ENCODE measurements at regions not wholly inside any gene's neighbourhood (a gene's known extent, or its start where the extent isn't known, plus 50 kb on each side); places are given as distances from the start of the nearest gene placed in this dataset.
"Not testable (repeated sequence)": the region's sequence is repeated elsewhere in the genome, so short reads cannot be mapped to it uniquely, and the experiment has no call there.

DNA sequence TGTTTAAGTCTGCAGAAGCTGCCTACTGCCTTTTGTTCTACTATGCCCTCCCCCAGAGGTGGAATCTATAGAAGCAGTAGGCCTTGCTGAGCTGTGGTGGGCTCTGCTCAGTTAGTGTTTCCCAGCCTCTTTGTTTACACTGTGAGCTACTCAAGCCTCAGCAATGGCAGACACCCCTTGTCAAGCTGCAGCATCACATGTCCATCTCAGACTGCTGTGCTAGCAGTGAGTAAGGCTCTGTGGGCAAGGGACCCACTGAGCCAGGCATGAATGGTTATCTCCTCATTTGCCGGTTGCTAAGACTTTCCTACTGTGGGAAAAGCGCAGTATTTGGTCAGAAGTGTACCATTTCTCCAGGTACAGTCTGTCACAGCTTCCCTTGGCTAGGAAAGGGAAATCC lies 167.4 kb upstream of the IGFBP3 start:
- DNase-seq, result not testable (repeated sequence)

DNA sequence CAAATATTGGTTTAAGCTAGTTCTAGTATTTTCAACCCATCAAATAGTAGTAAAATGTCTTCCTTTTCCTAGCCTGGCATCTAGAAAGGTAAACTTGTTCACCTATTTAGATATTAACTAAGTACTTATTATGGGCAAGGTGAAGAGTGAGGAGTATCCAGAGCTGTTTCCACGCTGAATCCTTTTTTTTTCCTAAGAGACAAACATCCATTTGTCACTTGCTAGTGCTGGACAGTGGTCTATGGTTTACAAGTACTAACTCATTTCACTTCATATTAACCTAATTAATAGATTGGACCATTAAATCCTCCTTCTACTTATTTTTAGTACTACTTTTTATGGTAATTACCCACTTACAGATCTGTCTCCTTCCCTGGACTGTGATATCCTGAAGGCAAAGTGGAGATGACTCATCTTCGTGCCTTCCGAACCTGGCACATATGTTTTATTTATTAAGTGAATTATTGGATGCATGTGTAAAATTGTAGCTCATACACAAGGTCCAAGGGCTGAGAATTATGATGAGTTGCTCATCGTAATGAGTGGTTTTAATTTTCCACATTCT lies 159.6 kb upstream of the IGFBP3 start:
- DNase-seq, result no peak

GRCh38 chr7:46079421-46079820 lies 158.3 kb upstream of the IGFBP3 start:
- DNase-seq, result no peak

GRCh38 chr7:46076527-46076926 lies 155.5 kb upstream of the IGFBP3 start:
- DNase-seq, result no peak

DNA sequence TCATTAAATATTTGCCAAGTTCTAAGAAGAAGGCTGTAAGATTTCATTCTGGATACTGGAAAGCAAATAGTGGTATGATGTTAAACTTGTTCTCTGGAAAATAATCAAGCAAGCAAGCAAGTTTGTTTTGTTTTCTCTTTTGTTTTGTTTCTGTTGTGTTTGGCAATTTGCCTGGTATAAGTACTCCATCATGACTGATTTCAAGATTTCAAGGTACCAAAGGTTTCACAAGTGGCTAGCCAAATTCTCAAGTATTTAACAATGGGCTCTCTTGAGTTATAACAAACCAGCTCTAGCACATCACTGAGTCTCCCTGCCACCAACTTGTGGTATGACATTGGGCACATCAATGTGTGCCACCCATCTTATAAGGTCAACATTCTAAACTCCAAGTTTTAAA lies 151.7 kb upstream of the IGFBP3 start:
- DNase-seq, result no peak

- no peak for DNase-seq
Measured at GRCh38 chr7:46071601-46072000, 150.5 kb upstream of the IGFBP3 start.

- no peak for DNase-seq
Measured at GRCh38 chr7:46071076-46071475, 150.0 kb upstream of the IGFBP3 start.

GRCh38 chr7:46068159-46068558 lies 147.1 kb upstream of the IGFBP3 start:
- DNase-seq, result no peak

DNA sequence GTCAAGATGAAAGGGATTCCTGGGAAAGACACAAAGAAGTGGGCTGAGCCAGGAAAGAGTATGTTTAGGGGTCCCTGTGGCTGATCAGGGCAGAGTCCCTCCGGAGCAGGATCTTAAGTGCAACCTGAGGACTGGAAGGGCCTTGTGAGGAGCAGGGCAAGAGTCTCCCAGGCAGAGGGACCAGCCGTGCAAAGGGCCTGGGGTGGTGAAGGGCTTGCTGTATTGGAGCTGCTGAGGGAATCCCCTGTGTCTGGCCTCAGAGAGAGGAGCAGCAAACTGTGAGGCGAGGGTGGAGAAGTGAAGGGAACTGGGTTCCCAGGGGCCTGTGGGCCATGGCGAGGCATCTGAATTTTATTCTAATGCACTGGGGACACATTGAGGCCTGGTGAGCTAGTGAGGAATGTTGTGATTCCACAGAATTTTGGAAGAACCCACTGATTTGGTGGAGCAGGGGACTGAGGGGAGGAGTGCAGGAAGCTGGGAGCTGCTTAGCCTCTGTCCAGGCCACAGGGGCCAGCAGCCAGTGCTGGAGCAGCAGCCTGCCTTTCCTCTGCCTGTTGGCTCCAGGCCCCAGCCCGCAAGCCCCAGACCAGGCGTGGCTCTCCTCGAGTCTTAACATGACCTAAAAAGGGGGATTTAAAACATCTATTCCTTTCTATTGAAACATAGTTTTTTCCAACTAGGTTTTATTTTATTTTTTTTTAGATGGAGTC lies 138.4 kb upstream of the IGFBP3 start:
- DNase-seq, result no peak

- no peak for DNase-seq
Measured at GRCh38 chr7:46058086-46058823, 137.2 kb upstream of the IGFBP3 start.

DNA sequence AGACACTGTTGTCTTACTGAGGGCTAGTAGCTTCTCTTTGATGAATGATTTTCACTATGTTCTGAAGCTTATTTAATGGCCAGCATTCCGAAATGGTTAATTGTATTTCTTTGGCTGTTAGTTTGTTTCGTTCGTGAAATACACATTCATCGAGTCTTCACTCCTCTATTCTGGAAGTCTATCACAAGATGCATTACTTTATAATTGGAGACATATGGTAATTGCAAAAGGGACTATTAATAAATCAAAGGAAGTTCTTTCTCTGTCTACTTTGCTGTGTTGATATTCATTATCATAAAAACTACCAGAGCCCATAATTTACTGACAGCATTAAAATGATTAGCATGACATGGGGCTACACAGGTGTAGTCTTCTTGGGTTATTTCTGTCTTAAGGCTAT lies 133.8 kb upstream of the IGFBP3 start:
- no peak for DNase-seq

DNA sequence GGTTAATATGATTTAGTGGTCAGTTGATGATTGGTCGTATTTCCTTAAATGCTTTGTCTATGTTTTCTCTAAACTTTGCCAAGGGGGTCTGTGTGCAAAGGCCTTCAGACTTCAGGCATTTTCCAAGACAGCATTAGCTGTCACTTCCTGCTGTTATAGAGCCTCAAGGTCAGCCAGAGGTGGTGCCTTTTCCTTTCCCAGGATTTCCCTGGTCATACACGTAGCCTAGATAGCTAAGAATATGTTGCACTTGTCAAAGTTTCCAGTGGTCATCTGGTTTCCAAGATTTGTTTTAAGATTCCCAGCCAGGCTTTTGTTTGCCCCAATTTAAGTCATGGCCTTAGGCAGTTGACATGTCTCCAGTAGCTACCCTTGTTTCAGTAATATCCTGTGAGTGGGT lies 133.2 kb upstream of the IGFBP3 start:
- DNase-seq, result no peak

DNA sequence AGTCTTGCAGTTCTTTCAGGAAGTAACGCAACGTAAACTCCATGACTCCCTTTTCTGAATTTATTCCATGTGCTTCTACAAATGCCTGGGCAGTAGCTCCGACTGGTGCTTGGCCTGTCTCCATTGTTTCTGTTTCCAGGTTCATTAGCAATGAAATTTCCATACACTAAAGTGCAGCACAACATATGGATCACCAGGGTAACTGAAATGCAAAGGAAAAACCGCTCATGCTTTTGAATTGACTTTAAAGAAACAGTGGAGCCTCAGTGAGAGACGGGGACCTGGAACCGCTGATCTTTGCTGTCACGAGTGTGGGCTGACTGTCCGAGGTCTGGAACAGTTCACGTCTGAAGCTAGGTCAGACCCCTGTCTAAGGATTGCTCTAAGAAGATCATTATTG lies 126.5 kb upstream of the IGFBP3 start:
- no peak for DNase-seq

GRCh38 chr7:46043338-46043737 lies 122.3 kb upstream of the IGFBP3 start:
- DNase-seq, result not testable (repeated sequence)

DNA sequence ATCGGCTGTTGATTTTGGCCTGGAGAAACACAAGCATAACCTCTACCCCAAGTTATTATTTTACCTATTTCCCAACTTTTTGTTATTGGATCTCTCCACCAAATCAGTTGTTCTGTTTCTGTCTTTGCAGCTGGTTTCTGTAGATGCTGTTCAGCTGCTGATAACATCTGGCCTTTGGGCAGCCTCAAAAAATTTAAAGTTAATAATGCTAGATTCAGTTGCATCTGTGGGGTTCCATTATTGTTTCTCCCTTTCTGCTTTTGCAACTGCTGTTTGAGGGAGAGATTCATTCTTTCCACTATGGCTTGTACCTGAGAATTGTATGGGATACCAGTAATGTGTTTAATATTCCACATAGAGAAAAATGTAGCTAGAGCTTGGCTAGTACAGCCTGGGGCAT lies 118.7 kb upstream of the IGFBP3 start:
- not testable (repeated sequence) for DNase-seq

DNA sequence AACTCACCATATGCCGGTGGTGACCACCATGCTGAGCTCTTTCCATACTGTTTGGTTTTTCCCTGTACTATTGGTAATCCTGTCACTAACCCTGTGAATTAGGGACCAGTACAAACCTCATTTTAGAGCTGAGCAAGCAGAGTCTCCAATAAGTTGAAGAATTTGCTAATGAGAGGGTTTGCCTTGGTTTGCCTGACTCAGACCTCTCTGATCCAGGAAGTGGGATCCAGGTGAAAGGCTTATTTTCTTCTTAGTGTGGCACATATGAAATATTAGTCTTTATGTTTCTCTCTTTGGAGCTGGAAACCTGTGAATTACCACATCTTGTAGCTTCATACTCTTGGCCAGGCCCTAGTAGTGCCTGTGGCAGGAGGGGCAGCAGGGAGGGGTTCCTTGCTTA lies 114.1 kb upstream of the IGFBP3 start:
- no peak for DNase-seq

GRCh38 chr7:46034056-46034768 lies 113.1 kb upstream of the IGFBP3 start:
- no peak for DNase-seq

DNA sequence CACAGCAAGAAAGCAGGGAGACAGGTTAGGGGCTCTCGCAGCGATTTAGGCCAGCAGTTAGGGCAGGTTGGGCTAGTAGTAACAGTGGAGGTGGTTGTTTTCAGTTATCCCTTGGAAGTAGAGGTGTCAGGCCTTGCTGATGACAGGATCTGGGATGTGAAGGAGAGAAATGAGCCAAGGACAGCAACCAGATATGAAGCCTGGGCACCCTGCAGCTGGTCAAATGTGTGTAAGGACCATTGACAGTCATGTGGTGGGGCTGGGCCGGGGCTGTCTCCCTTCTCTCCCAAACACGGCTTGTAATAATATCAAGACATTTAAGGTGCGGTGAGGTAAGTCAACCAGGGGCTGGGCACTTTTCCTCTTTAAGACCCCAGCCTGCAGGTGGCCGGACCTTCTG lies 112.5 kb upstream of the IGFBP3 start:
- DNase-seq, result no peak

DNA sequence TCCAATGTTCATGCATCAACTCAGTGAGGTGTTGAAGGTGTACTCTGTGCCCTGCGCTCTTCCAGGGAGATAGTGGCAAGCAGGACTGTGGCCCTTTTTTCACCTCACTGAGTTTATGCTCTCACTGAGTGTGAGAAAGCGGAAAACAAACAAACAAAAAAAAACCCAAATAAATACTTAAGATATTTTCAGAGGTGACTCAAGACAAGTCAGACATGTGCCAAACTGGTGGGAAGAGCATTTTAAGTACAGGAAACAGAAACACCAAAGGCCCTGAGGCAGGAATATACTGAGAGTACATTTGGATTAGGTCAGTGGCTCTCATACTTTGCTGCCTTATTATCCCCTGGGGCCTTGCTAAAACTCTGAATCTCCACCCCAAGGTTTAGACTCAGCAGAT lies 111.9 kb upstream of the IGFBP3 start:
- no peak for DNase-seq

GRCh38 chr7:46032353-46032752 lies 111.3 kb upstream of the IGFBP3 start:
- DNase-seq, result no peak

- no peak for DNase-seq
Measured at GRCh38 chr7:46029111-46029704, 108.1 kb upstream of the IGFBP3 start.

DNA sequence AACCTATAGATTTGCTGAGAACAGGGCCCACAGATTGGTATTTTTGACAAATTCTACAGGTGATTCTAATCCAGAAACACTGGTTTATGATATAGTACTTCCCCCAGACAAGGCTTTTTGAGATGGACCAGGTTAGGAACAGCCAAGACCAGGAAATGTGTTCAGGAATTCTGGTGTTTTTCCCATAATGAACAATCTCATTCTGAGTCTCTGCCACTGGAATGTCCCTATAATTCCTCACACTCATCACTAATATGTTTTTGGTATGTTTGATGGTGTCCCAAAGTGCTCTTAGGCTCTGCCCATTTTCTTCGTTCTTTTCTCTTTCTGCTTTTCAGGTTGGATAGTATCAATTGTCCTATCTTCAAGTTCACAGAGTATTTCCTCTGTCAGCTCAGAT lies 107.2 kb upstream of the IGFBP3 start:
- DNase-seq, result no peak

DNA sequence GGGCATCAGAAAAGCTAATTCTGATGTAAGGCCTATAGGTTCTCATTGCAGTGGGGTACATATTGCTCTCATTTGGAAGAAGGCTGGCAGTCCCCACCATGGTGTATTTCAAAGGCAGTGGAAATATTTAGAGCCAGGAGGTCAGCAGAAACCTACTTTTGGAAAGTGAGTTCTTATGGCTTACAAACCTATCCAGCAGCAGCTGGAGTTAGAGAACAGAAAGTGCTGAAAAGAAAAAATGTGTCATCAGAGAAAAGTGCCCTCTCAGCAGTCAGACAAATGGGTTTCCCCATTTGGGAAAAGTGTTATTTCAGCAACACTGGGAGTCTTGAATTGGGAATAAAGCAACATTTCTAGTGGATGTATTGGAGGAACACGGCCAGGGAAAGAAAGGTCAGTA lies 105.7 kb upstream of the IGFBP3 start:
- no peak for DNase-seq
